Mesenchymal stem cell (in vitro differentiated cells and primary cell): ENCODE measurements at regions not wholly inside any gene's neighbourhood (a gene's known extent, or its start where the extent isn't known, plus 50 kb on each side); places are given as distances from the start of the nearest gene placed in this dataset.

Experiments used
- DNase-seq: peaks from one replicate; pipeline ENCODE4 v3.0.0-alpha.2; 2013
- H2AFZ ChIP-seq: one replicate; pipeline ENCODE4 v1.6.1; 2013; ENCODE audit warnings: low read depth, mild to moderate bottlenecking, control low read depth, inconsistent platforms, low read length, moderate library complexity
- H2AK5ac ChIP-seq: 2 replicates; pipeline ENCODE4 v1.6.1; 2013; ENCODE audit warnings: low read length, moderate library complexity, mild to moderate bottlenecking, inconsistent platforms; ENCODE audit not compliant: severe bottlenecking
- H2BK120ac ChIP-seq: one replicate; pipeline ENCODE4 v1.6.1; 2013; ENCODE audit warnings: low read depth, mild to moderate bottlenecking, inconsistent platforms, low read length, moderate library complexity
- H2BK12ac ChIP-seq, 2 experiments: one replicate each; pipeline ENCODE4 v1.6.1; 2013; ENCODE audit warnings: inconsistent platforms in 2 of 2, low read length in 2 of 2, mild to moderate bottlenecking in 2 of 2, moderate library complexity in 2 of 2, control low read depth in 1 of 2
- H2BK15ac ChIP-seq: one replicate; pipeline ENCODE4 v1.6.1; 2013; ENCODE audit warnings: mild to moderate bottlenecking, low read depth, inconsistent platforms; ENCODE audit not compliant: poor library complexity, severe bottlenecking
- H2BK5ac ChIP-seq: 2 replicates; pipeline ENCODE4 v1.6.1; 2013; ENCODE audit warnings: low read depth, mild to moderate bottlenecking, low read length, control low read depth, inconsistent platforms; ENCODE audit not compliant: poor library complexity, severe bottlenecking
- H3K14ac ChIP-seq, 2 experiments: one replicate each; pipeline ENCODE4 v1.6.1; 2013; ENCODE audit warnings: inconsistent platforms in 2 of 2, low read length in 2 of 2, control low read depth in 1 of 2, mild to moderate bottlenecking in 1 of 2, moderate library complexity in 1 of 2
- H3K18ac ChIP-seq, 2 experiments: one replicate each; pipeline ENCODE4 v1.6.1; 2013; ENCODE audit warnings: inconsistent platforms in 2 of 2, low read length in 2 of 2, control low read depth in 1 of 2, low read depth in 1 of 2, mild to moderate bottlenecking in 1 of 2
- H3K23ac ChIP-seq, 2 experiments: one replicate each; pipeline ENCODE4 v1.6.1; 2013; ENCODE audit warnings: inconsistent platforms in 2 of 2, low read length in 2 of 2, mild to moderate bottlenecking in 2 of 2, moderate library complexity in 2 of 2, control low read depth in 1 of 2
- H3K27ac ChIP-seq: 2 replicates; pipeline ENCODE4 v1.5.1; 2013; ENCODE audit warnings: mild to moderate bottlenecking, moderate library complexity, low read length, control low read depth, inconsistent platforms; ENCODE audit not compliant: poor library complexity, severe bottlenecking
- H3K27me3 ChIP-seq, 2 experiments: 2 replicates each; pipeline versions ENCODE4 v1.6.1 to v1.7.0; 2013; ENCODE audit warnings: low read length in 2 of 2, mild to moderate bottlenecking in 2 of 2, moderate library complexity in 2 of 2, control low read depth in 1 of 2, inconsistent platforms in 1 of 2; ENCODE audit not compliant: control insufficient read depth in 1 of 2, insufficient read depth in 1 of 2
- H3K36me3 ChIP-seq, 2 experiments: 2 replicates each; pipeline versions ENCODE4 v1.6.1 to v1.7.0; 2013; ENCODE audit warnings: low read length in 2 of 2, control low read depth in 1 of 2, inconsistent platforms in 1 of 2, low read depth in 1 of 2, mild to moderate bottlenecking in 1 of 2; ENCODE audit not compliant: insufficient read depth in 2 of 2, control insufficient read depth in 1 of 2
- H3K4ac ChIP-seq, 2 experiments: one replicate each; pipeline ENCODE4 v1.6.1; 2013; ENCODE audit warnings: inconsistent platforms in 2 of 2, low read length in 2 of 2, mild to moderate bottlenecking in 2 of 2, moderate library complexity in 2 of 2, control low read depth in 1 of 2, low read depth in 1 of 2
- H3K4me1 ChIP-seq: 2 replicates; pipeline ENCODE4 v1.6.1; 2013; ENCODE audit warnings: low read depth, low read length, control low read depth; ENCODE audit not compliant: control insufficient read depth, insufficient read depth
- H3K4me2 ChIP-seq: 2 replicates; pipeline ENCODE4 v1.6.1; 2013; ENCODE audit warnings: low read length, mild to moderate bottlenecking, inconsistent platforms; ENCODE audit not compliant: poor library complexity, severe bottlenecking
- H3K4me3 ChIP-seq, 2 experiments: 2 replicates each; pipeline versions ENCODE4 v1.5.1 to v1.7.0; 2013; ENCODE audit warnings: low read length in 2 of 2, mild to moderate bottlenecking in 2 of 2, control low read depth in 1 of 2, low read depth in 1 of 2; ENCODE audit not compliant: insufficient read depth in 1 of 2
- H3K79me1 ChIP-seq: replicated peaks from 2 replicates; pipeline ENCODE4 v1.6.1; 2013; ENCODE audit warnings: mild to moderate bottlenecking, control low read depth, low read length, inconsistent platforms; ENCODE audit not compliant: poor library complexity, severe bottlenecking
- H3K9ac ChIP-seq: 2 replicates; pipeline ENCODE4 v1.7.0; 2013; ENCODE audit warnings: mild to moderate bottlenecking, low read length, moderate library complexity
- H3K9me3 ChIP-seq: 2 replicates; pipeline ENCODE4 v1.7.0; 2013; ENCODE audit warnings: mild to moderate bottlenecking, low read length; ENCODE audit not compliant: control insufficient read depth
- H4K8ac ChIP-seq: one replicate; pipeline ENCODE4 v1.6.1; 2013; ENCODE audit warnings: inconsistent platforms, mild to moderate bottlenecking, low read length, moderate library complexity
- H4K91ac ChIP-seq: one replicate; pipeline ENCODE4 v1.6.1; 2013; ENCODE audit warnings: mild to moderate bottlenecking, low read length, inconsistent platforms
- WGBS: methylation state at CpG from one replicate; pipeline ENCODE4 v1.1.7; 2013; ENCODE audit warnings: mixed read lengths; 5-methylcytosine and 5-hydroxymethylcytosine counted together

GRCh38 chr15:63451671-63452315, 52.6 kb upstream of the USP3 start:
- Histone ChIP-seq H2BK12ac (no peak overlapping the region), H3K27ac (no peak overlapping the region), H3K18ac (no peak overlapping the region), H2AK5ac (no peak overlapping the region), H4K8ac (no peak overlapping the region), H3K9ac (no peak overlapping the region), H4K91ac (no peak overlapping the region), H3K23ac (no peak overlapping the region), H2AFZ (no peak overlapping the region), H3K4ac (no peak overlapping the region), H3K4me1 (peaks cover 7% of the 10 kb centered on the region), H3K27me3 (no peaks in the 10 kb centered on the region), H2BK5ac (no peak overlapping the region), H3K14ac (no peak overlapping the region), H3K4me2 (no peak overlapping the region), H3K36me3 (no peaks in the 10 kb centered on the region), H3K4me3 (no peak overlapping the region), H3K9me3 (no peaks in the 10 kb centered on the region), H2BK15ac (no peak overlapping the region), H3K79me1 (no peaks in the 10 kb centered on the region), H2BK120ac (no peak overlapping the region)
- 98% methylated on average over 4 of the region's 5 CpGs for WGBS
- no peak for DNase-seq

GRCh38 chr15:63452552-63453136, 51.7 kb upstream of the USP3 start:
- H3K4me3 ChIP-seq: no peak overlapping the region
- DNase-seq: no peak
- H3K4me1 ChIP-seq: peaks cover 7% of the 10 kb centered on the region
- H2BK12ac ChIP-seq: no peak overlapping the region
- H3K9me3 ChIP-seq: no peaks in the 10 kb centered on the region
- no peak overlapping the region for H2BK5ac ChIP-seq
- H3K18ac ChIP-seq: no peak overlapping the region
- no peak overlapping the region for H2BK120ac ChIP-seq
- no peak overlapping the region for H4K8ac ChIP-seq
- H4K91ac ChIP-seq: no peak overlapping the region
- H3K79me1 ChIP-seq: no peaks in the 10 kb centered on the region
- no peak overlapping the region for H2AFZ ChIP-seq
- no peaks in the 10 kb centered on the region for H3K27me3 ChIP-seq
- H3K4ac ChIP-seq: no peak overlapping the region
- no peak overlapping the region for H2BK15ac ChIP-seq
- no peak overlapping the region for H3K23ac ChIP-seq
- H3K9ac ChIP-seq: no peak overlapping the region
- WGBS: 96% methylated on average over 6 of the region's 6 CpGs
- no peaks in the 10 kb centered on the region for H3K36me3 ChIP-seq
- no peak overlapping the region for H3K4me2 ChIP-seq
- H3K14ac ChIP-seq: no peak overlapping the region
- no peak overlapping the region for H2AK5ac ChIP-seq
- no peak overlapping the region for H3K27ac ChIP-seq

GRCh38 chr15:63453186-63453905, 51.0 kb upstream of the USP3 start:
- H2AFZ ChIP-seq: no peak overlapping the region
- H2BK15ac ChIP-seq: no peak overlapping the region
- 79% methylated on average over 3 of the region's 4 CpGs for WGBS

GRCh38 chr15:63454503-63455211, 49.7 kb upstream of the USP3 start:
- H2BK120ac ChIP-seq: no peak overlapping the region
- H3K23ac ChIP-seq: no peak overlapping the region
- no peak overlapping the region for H3K4me3 ChIP-seq
- no peak overlapping the region for H3K18ac ChIP-seq
- peaks cover 6% of the 10 kb centered on the region for H3K4me1 ChIP-seq
- no peaks in the 10 kb centered on the region for H3K36me3 ChIP-seq
- no peaks in the 10 kb centered on the region for H3K9me3 ChIP-seq
- no peaks in the 10 kb centered on the region for H3K79me1 ChIP-seq
- H3K27me3 ChIP-seq: no peaks in the 10 kb centered on the region
- no peak overlapping the region for H3K4ac ChIP-seq
- no peak overlapping the region for H2AK5ac ChIP-seq
- H3K9ac ChIP-seq: no peak overlapping the region
- no peak overlapping the region for H3K4me2 ChIP-seq
- H4K91ac ChIP-seq: no peak overlapping the region
- H3K14ac ChIP-seq: no peak overlapping the region
- no peak overlapping the region for H2BK5ac ChIP-seq
- 80% methylated on average over 3 of the region's 4 CpGs for WGBS
- no peak overlapping the region for H2BK15ac ChIP-seq
- no peak overlapping the region for H3K27ac ChIP-seq
- no peak for DNase-seq
- no peak overlapping the region for H2AFZ ChIP-seq
- no peak overlapping the region for H2BK12ac ChIP-seq
- H4K8ac ChIP-seq: no peak overlapping the region

More at GRCh38 chr15:63453186-63453905, 51.0 kb upstream of the USP3 start:
- Histone ChIP-seq H4K91ac (no peak overlapping the region), H3K4me2 (no peak overlapping the region), H4K8ac (no peak overlapping the region), H2BK120ac (no peak overlapping the region), H3K79me1 (no peaks in the 10 kb centered on the region), H3K9me3 (no peaks in the 10 kb centered on the region), H2BK12ac (no peak overlapping the region), H3K4me3 (no peak overlapping the region), H2AK5ac (no peak overlapping the region), H3K18ac (no peak overlapping the region), H3K27ac (no peak overlapping the region), H3K27me3 (no peaks in the 10 kb centered on the region), H3K4me1 (peaks cover 7% of the 10 kb centered on the region), H2BK5ac (no peak overlapping the region), H3K9ac (no peak overlapping the region), H3K23ac (no peak overlapping the region), H3K14ac (no peak overlapping the region), H3K36me3 (no peaks in the 10 kb centered on the region), H3K4ac (no peak overlapping the region)
- no peak for DNase-seq
